H1 (cell line): ENCODE measurements at regions not wholly inside any gene's neighbourhood (a gene's known extent, or its start where the extent isn't known, plus 50 kb on each side); places are given as distances from the start of the nearest gene placed in this dataset.

Source experiments
- ATF2 ChIP-seq: IDR thresholded peaks from 2 replicates; pipeline ENCODE4 v1.6.1; 2012; ENCODE audit warnings: low read length, inconsistent platforms
- EZH2 ChIP-seq: fragments of 200-600 bp; sonication (generic); IDR thresholded peaks from 2 replicates; pipeline ENCODE4 v1.7.1; 2012; ENCODE audit warnings: low read depth, mild to moderate bottlenecking, moderate library complexity, low read length, inconsistent platforms; ENCODE audit not compliant: severe bottlenecking
- GTF2F1 ChIP-seq: IDR thresholded peaks from 2 replicates; pipeline ENCODE4 v1.6.1; 2012; ENCODE audit warnings: low read depth, low read length, improper control_type of control experiment, borderline replicate concordance

DNA sequence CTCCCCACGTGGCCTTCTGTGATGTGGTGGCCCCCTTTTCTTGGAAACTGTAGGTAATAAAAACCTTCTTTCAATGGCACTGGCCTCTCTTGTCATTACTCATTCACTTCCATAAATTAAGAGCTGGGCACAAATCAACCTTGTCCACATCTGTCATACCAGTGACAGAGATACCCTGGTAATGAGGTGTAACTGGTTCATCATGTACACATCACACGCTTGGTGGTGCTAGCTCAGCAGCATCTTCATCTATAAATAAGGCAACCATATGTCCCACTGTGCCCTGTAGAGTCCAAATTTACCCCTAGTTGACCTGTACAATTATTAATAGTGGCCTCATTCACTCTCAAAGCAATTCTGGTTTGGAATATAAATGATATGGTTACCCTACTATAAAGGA is 245.6 kb downstream of the HIVEP2 start:
- no peak for TF ChIP-seq EZH2
- TF ChIP-seq ATF2, result no peak
- TF ChIP-seq GTF2F1, result no peak
